ENCODE measurements at regions not wholly inside any gene's neighbourhood (a gene's known extent, or its start where the extent isn't known, plus 50 kb on each side); places are given as distances from the start of the nearest gene placed in this dataset.

DNA sequence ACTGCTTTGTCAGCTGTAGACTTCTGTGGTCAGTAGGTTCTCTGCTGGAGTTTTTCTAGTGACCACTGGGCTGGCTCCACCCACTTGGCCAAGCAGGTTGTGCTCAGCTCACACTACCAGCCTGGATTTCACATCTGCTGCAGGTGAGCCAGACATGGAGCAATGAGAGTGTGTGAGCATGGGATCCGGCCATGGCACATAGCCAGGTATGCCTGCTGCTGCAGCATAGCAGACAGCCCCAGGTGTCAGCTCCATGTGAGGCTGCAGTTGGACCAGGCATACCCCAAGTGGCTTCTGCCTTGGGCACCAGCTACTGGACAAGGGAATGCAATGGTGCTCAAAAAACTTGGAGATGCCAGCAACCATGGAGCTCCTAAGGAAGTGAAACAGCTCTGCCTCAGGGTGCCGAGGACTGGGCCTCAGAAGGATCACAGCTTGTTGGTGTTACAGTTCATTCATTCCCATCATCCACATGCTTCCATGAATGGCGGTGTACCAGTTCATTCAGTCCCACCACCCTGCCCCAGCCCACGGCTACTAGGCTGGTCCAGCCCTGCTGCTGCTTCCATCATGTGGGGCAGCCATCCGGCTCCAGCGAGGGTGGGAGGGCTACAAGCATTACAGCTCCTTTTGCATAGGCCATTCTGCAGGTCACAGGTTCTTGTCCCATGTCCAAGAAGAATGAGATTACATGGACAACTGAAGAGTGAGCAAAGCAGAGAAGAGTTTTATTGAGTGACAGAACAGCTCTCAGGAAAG lies 389.1 kb upstream of the PCDH7 start:
- TF ChIP-seq YY1 (IDR thresholded peaks at IDR 0.05; ENCODE audit: insufficient read depth, insufficient read length) (no peak), ZNF274 (IDR thresholded peaks at IDR 0.05; ENCODE audit: low read depth, low read length) (no peak)
